Right lobe of liver (tissue), 4 donors: ENCODE measurements at regions not wholly inside any gene's neighbourhood (a gene's known extent, or its start where the extent isn't known, plus 50 kb on each side); places are given as distances from the start of the nearest gene placed in this dataset.

Source experiments
- CTCF ChIP-seq, 4 donors: fragments of 200-600 bp in 3 of 4; fragments of 450-650 bp in 1 of 4; IDR thresholded peaks; one replicate each; pipeline versions ENCODE4 v1.5.1 to v1.8.0; 2016 to 2022; ENCODE audit warnings: antibody characterized with exemption in 4 of 4, mild to moderate bottlenecking in 2 of 4
- POLR2A ChIP-seq: fragments of 450-650 bp; IDR thresholded peaks from one replicate; pipeline ENCODE4 v1.6.1; 2017; ENCODE audit warnings: antibody characterized with exemption, mild to moderate bottlenecking
- donor health status: DM: no; HTN: no; CAD: no.
- donor health status: DM: no; HTN: no; CAD: no.
- donor health status: DM: no; HTN: yes; CAD: no.

- TF ChIP-seq CTCF (IDR thresholded peaks at IDR 0.05), result no peak
- no peak for TF ChIP-seq POLR2A
Observed at GRCh38 chr9:24044576-24044975, 218.5 kb upstream of the ELAVL2 start.
